ENCODE measurements at regions not wholly inside any gene's neighbourhood (a gene's known extent, or its start where the extent isn't known, plus 50 kb on each side); places are given as distances from the start of the nearest gene placed in this dataset.

- no peak for DNase-seq (ENCODE audit: low read depth)
These were observed 267.9 kb upstream of the THBS1 start for GRCh38 chr15:39312984-39313383.

GRCh38 chr15:39313467-39313866 is 267.4 kb upstream of the THBS1 start:
- no peak for DNase-seq (ENCODE audit: low read depth)

- DNase-seq (ENCODE audit: low read depth), result no peak
These were observed 267.0 kb upstream of the THBS1 start for GRCh38 chr15:39313881-39314280.

- peak; percentile 13 for DNase-seq (ENCODE audit: low read depth)
These were observed 265.6 kb upstream of the THBS1 start for GRCh38 chr15:39315206-39315850.

GRCh38 chr15:39317225-39317624 is 263.7 kb upstream of the THBS1 start:
- no peak for DNase-seq (ENCODE audit: low read depth)

DNA sequence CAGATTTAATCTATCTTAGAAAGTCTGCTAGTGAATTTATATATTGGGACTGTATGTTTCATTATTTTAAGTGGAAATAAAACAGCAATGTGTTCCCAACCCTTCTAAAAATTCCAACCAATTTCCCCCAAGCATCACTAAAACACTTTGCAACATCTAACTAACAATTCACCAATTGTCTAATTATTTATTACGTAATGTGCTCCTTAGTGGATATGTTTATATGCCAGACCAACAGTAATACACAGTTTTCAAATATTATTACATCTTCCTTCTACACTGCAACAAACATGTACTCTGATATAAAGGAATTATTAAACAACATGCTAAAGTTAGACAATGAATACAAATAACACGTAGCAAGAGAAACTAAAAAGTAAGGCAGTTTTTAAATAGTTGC is 262.6 kb upstream of the THBS1 start:
- no peak for DNase-seq (ENCODE audit: low read depth)

DNA sequence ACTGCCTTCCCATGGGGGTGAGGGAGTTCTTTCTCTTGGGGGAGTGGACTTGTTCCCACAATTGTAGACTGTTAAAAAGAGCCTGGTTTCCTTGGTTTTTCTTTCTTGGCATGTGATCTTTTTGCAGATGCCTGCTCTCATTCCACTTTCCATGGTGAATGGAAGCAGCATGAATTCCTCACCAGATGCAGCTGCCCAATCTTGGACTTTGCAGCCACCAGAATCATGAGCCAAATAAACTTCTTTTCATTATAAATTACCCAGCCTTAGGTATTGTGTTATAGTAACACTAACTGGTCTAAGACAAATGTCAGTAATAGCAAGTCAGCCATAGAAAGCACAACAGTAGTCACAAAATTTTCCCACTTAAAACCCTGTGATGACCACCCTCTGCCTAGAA is 260.5 kb upstream of the THBS1 start:
- DNase-seq (ENCODE audit: low read depth), result no peak

DNA sequence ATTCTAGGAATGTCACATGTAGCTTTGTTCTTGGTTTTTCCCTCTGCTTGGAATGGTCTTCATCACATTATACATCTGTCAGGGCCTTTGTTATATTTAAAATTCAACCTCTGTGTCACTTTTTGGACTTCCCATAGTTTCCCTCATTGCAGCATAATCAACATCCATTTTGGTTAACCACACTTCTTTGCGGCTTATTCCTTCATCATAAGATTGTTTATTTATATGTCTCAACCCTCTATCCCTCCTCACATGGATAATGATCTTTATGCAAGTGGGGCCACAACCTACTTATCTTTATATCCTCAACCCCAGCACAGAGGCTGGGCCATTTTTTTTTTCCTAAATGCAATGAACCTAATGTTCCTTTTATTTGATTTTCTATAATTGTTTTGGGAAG is 260.0 kb upstream of the THBS1 start:
- no peak for DNase-seq (ENCODE audit: low read depth)

DNA sequence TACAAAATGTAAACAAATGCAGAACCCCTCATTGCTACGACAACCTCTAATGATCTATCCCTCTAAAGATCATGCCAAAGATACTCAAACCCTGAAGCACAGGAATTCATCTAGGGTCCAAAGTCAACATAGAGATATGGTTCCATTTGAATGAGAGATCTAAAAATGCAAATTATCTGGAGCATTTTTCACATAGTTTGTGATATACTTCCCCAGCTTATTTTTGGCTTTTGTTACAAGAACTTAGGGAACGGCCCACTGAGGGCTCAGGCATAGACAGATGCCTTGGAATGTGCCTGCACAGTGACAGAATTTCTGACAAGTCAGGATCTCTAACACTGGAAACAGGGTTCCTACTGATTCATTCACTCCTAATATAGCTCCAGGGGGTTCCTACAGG is 258.9 kb upstream of the THBS1 start:
- peak; percentile 49 for DNase-seq (ENCODE audit: low read depth)

GRCh38 chr15:39323157-39323556 is 257.7 kb upstream of the THBS1 start:
- no peak for DNase-seq (ENCODE audit: low read depth)

GRCh38 chr15:39323706-39324105 is 257.2 kb upstream of the THBS1 start:
- DNase-seq (ENCODE audit: low read depth), result no peak

- DNase-seq (ENCODE audit: low read depth), result no peak
These were observed 254.4 kb upstream of the THBS1 start for GRCh38 chr15:39326306-39326975.

- peak; percentile 82 for DNase-seq (ENCODE audit: low read depth)
These were observed 253.7 kb upstream of the THBS1 start for GRCh38 chr15:39327005-39327730.

DNA sequence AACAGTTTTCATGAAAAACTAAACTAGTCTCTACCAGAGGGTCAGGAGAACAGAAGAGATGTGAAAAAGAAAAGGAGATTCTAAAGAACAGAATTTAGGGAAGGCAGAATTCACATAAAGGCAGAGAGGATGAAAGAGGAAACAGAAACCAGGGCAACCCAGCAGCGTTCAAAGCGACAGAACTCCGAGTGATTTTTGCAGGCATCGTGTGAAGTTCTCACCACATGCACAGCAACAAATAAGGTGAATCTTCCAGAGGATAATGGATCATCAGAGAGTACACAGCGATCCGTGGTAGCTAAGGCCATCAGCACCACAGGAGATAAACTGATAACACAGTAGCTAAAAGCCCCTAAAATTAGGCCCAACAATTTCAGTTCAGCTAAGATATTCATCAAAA is 250.8 kb upstream of the THBS1 start:
- DNase-seq (ENCODE audit: low read depth), result no peak

- DNase-seq (ENCODE audit: low read depth), result no peak
These were observed 249.3 kb upstream of the THBS1 start for GRCh38 chr15:39331584-39331983.

DNA sequence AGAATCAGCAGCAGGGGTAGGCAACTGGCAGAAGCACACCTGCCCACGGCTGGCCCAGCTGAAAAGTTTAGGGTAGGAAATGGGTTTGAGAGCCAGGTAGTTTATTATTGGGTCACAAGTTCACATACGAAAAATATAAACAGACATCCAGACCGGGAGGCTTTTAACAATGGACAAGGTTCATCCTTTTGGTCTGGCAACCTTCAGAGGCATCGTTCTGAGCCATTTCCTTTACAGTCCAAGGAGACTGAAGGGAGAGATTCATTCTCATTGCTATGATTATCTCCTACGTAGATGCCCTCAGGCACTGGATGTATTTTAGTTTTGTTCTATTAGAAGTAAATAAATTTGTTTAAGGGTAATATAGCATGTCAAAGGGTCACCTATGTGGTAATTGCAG is 248.0 kb upstream of the THBS1 start:
- DNase-seq (ENCODE audit: low read depth), result no peak

GRCh38 chr15:39333393-39333792 is 247.5 kb upstream of the THBS1 start:
- no peak for DNase-seq (ENCODE audit: low read depth)

- no peak for DNase-seq (ENCODE audit: low read depth)
These were observed 247.0 kb upstream of the THBS1 start for GRCh38 chr15:39333896-39334295.

DNA sequence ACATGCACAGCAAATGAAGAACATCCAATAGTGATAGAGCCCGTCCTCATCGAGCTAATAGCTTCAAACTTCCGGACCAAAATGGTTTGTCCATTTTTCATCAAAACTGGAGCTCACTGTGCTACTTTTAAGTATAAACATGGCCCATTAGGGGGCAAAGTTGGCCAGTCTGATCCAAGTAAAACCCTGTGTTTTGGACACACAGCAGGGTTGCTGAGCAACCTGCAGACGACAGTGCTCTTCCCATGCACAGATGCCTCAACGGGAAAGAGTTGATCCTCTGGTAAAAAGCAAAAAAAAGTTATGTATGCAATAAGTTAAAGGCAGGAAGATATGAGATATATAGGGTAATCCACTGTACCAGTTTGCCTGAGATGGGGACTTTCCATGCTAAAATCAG is 244.0 kb upstream of the THBS1 start:
- no peak for DNase-seq (ENCODE audit: low read depth)

GRCh38 chr15:39338251-39338650 is 242.6 kb upstream of the THBS1 start:
- peak; percentile 44 for DNase-seq (ENCODE audit: low read depth)

GRCh38 chr15:39340903-39341645 is 239.8 kb upstream of the THBS1 start:
- DNase-seq (ENCODE audit: low read depth), result no peak

DNA sequence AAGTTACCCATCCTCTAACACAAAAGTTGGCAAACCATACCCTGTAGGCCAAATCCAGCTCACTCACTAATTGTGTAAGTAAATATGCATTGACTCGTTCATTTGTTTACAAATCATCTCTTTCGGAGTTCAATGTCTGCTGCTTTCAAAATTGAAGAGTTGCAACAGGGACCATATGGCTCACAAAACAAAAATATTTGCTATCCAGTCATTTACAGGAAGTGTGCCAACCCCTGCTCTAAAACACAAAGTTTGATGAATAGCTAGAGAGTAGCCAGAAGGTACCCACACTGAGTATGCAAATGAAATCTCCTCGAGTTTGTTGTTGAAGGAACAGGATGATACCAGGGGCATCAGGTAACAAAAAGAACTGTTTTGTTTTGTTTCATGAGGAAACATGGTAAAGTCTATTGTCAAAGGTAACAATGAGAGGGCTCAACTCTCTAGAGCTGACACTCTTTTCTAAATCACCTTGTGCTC is 236.2 kb upstream of the THBS1 start:
- peak; percentile 93 for DNase-seq (ENCODE audit: low read depth)

- peak; percentile 85 for DNase-seq (ENCODE audit: low read depth)
These were observed 235.7 kb upstream of the THBS1 start for GRCh38 chr15:39345176-39345575.

Measured in fibroblast of gingiva (primary cell).